LNCAP (cell line): ENCODE measurements at regions not wholly inside any gene's neighbourhood (a gene's known extent, or its start where the extent isn't known, plus 50 kb on each side); places are given as distances from the start of the nearest gene placed in this dataset.

Experiments used
- TF ChIP-seq, protein P1 (sequence below): fragments of 450-650 bp; IDR thresholded peaks from 2 replicates; pipeline ENCODE4 v1.5.1; 2017; ENCODE audit warnings: mild to moderate bottlenecking

DNA sequence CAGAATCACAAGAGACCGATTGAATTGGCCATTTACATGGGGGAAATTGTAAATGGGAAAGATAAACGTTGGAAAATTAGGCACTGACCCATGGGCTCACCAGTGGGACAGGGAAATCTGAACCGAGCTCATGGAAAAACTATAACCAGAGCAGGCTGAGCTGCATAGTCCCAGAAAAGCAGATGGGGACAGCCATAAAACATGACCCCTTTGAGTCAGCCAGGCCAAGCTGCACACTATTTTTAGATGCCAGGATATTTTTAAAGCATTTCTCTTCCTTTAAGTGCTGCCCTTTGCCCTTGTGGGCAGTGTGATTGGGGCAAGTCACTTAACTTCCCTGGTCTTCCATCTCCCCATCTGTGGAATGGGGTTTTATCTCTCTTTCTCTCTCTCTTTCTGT is 184.1 kb downstream of the FOXD2 start:
- TF ChIP-seq, protein P1, sequence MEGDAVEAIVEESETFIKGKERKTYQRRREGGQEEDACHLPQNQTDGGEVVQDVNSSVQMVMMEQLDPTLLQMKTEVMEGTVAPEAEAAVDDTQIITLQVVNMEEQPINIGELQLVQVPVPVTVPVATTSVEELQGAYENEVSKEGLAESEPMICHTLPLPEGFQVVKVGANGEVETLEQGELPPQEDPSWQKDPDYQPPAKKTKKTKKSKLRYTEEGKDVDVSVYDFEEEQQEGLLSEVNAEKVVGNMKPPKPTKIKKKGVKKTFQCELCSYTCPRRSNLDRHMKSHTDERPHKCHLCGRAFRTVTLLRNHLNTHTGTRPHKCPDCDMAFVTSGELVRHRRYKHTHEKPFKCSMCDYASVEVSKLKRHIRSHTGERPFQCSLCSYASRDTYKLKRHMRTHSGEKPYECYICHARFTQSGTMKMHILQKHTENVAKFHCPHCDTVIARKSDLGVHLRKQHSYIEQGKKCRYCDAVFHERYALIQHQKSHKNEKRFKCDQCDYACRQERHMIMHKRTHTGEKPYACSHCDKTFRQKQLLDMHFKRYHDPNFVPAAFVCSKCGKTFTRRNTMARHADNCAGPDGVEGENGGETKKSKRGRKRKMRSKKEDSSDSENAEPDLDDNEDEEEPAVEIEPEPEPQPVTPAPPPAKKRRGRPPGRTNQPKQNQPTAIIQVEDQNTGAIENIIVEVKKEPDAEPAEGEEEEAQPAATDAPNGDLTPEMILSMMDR, result no peak

- TF ChIP-seq, protein P1, result no peak
Observed at GRCh38 chr1:47622776-47623556, 185.1 kb downstream of the FOXD2 start.

DNA sequence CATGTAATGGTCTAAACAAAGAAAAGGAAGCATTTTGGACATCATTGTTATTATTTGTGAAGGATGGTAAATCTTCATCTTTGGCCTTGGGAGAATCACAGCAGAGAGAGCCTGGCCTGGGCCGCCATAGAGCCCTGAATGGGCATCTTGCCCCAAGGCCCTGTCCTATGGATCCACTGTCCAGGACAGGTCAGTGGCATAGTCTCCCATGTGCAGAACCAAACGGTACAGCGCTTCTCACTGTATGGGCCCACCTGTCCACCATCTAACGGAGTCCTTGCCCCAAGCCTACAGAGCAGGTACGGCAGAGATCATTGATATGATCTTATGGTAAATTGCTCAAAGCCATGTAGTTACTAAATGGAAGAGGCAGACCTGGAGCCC is 185.7 kb downstream of the FOXD2 start:
- TF ChIP-seq, protein P1, result no peak

DNA sequence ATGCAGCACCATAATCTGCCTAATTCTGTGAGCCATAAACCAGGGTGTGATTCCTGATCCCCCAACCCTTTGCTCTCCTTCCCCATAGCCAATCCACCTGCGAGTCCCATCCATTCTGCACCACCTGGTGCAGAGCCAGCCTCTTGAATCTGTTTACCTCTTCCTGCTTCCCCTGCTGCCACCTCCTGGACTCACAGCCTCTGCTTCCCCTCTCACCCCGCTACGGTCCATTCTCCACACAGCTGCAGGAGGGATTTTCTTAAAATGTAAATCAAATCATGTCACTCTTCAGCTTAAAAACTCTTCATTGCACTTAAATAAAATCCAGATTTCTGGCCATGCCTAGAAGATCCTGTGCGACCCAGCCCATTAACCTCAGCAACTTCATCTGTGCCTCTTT is 186.7 kb downstream of the FOXD2 start:
- TF ChIP-seq, protein P1, result no peak

DNA sequence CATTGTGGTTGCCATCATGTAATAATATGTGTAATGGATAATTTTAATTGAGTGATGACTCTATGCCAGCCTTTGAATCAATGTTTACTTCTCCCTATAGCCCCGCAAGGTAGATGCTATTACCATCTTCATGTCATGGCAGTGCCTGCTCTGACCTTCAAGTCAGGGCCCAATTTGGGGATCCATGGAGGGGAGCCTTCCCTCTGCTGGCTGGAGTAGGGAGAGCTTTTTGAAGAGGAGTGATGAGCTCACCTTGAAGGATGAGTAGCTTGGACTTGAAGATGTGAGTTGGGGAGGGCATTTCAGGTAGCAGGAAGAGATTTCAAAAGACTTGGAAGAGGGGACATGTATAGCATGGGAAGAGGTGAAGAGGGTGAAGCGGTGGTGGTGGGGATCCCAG is 189.2 kb downstream of the FOXD2 start:
- TF ChIP-seq, protein P1, result no peak

- TF ChIP-seq, protein P1, result no peak
Observed at GRCh38 chr1:47627471-47628370, 189.9 kb downstream of the FOXD2 start.

- TF ChIP-seq, protein P1, result no peak
Observed at GRCh38 chr1:47629201-47629600, 191.4 kb downstream of the FOXD2 start.
